NCI-H510A treated with DMSO at 0.1 percent for 48 hours (cell line): ENCODE measurements at regions not wholly inside any gene's neighbourhood (a gene's known extent, or its start where the extent isn't known, plus 50 kb on each side); places are given as distances from the start of the nearest gene placed in this dataset.
A peak's percentile ranks its signal among the peaks of the same experiment; 100 is the strongest.
"Not testable (repeated sequence)": the region's sequence is repeated elsewhere in the genome, so short reads cannot be mapped to it uniquely, and the experiment has no call there.

ENCODE experiments used
- DNase-seq: peaks from one replicate; lab custom pipeline; 2025; lab: John Stamatoyannopoulos, UW

- DNase-seq, result not testable (repeated sequence)
These were observed 824.7 kb downstream of the LRRTM4 start for GRCh38 chr2:76697439-76697838.

GRCh38 chr2:76692908-76693307 is 829.3 kb downstream of the LRRTM4 start:
- DNase-seq, result no peak

- no peak for DNase-seq
These were observed 833.4 kb downstream of the LRRTM4 start for GRCh38 chr2:76688732-76689131.

GRCh38 chr2:76687923-76688322 is 834.3 kb downstream of the LRRTM4 start:
- DNase-seq, result no peak

- no peak for DNase-seq
These were observed 837.4 kb downstream of the LRRTM4 start for GRCh38 chr2:76684756-76685155.

- DNase-seq, result no peak
These were observed 843.2 kb downstream of the LRRTM4 start for GRCh38 chr2:76679025-76679396.

- DNase-seq, result no peak
These were observed 843.7 kb downstream of the LRRTM4 start for GRCh38 chr2:76678383-76679024.

GRCh38 chr2:76675212-76675611 is 847.0 kb downstream of the LRRTM4 start:
- DNase-seq, result no peak

GRCh38 chr2:76672798-76673197 is 849.4 kb downstream of the LRRTM4 start:
- DNase-seq, result no peak

GRCh38 chr2:76669966-76670465 is 852.2 kb downstream of the LRRTM4 start:
- DNase-seq, result no peak

GRCh38 chr2:76668279-76668678 is 853.9 kb downstream of the LRRTM4 start:
- DNase-seq, result no peak

- no peak for DNase-seq
These were observed 854.3 kb downstream of the LRRTM4 start for GRCh38 chr2:76667821-76668271.

GRCh38 chr2:76642129-76642528 is 880.0 kb downstream of the LRRTM4 start:
- no peak for DNase-seq

GRCh38 chr2:76641506-76641905 is 880.7 kb downstream of the LRRTM4 start:
- DNase-seq, result no peak

GRCh38 chr2:76640905-76641304 is 881.3 kb downstream of the LRRTM4 start:
- DNase-seq, result no peak

GRCh38 chr2:76639171-76639680 is 883.0 kb downstream of the LRRTM4 start:
- no peak for DNase-seq

GRCh38 chr2:76633276-76633921 is 888.8 kb downstream of the LRRTM4 start:
- no peak for DNase-seq

- no peak for DNase-seq
These were observed 897.1 kb downstream of the LRRTM4 start for GRCh38 chr2:76625101-76625500.

GRCh38 chr2:76613330-76613729 is 902.6 kb upstream of the GCFC2 start:
- DNase-seq, result no peak

- no peak for DNase-seq
These were observed 902.0 kb upstream of the GCFC2 start for GRCh38 chr2:76612764-76613163.

- DNase-seq, result no peak
These were observed 899.7 kb upstream of the GCFC2 start for GRCh38 chr2:76610451-76610850.

- peak; percentile 77 for DNase-seq
These were observed 889.1 kb upstream of the GCFC2 start for GRCh38 chr2:76599732-76600368.

- no peak for DNase-seq
These were observed 873.8 kb upstream of the GCFC2 start for GRCh38 chr2:76584474-76584873.
